ENCODE measurements at regions not wholly inside any gene's neighbourhood (a gene's known extent, or its start where the extent isn't known, plus 50 kb on each side); places are given as distances from the start of the nearest gene placed in this dataset.

DNA sequence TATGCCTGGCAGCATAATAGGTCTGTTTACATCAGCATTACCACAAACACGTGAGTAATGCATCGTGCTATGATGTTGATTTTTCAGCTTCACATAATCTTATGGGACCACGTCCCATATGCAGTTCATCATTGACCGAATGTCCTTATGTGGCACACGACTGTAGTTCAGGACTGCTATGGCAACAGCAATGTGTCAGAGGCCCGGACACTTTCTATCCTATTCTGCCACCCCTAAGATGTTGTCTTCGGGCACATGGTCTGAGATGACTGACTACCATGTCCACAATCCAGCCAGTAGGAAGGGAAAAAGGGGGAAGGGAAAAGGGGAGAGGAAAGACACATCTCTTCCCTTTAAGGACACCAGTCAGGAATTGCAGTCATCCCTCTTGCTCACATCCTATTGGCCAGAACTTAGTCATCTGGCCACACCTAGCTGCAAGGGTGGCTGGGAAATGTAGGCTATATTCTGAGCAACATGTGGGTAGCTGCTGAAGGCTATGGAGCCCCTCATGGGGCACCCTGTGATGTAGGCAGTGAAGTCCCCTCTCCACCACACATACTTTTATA lies 196.0 kb upstream of the RBPJ start:
- H3K4me3 ChIP-seq (ENCODE audit: control insufficient read depth, low read depth, low read length): peak overlapping the region; percentile 25
- no peak for DNase-seq (ENCODE audit: low read depth)
- TF ChIP-seq, protein P1, sequence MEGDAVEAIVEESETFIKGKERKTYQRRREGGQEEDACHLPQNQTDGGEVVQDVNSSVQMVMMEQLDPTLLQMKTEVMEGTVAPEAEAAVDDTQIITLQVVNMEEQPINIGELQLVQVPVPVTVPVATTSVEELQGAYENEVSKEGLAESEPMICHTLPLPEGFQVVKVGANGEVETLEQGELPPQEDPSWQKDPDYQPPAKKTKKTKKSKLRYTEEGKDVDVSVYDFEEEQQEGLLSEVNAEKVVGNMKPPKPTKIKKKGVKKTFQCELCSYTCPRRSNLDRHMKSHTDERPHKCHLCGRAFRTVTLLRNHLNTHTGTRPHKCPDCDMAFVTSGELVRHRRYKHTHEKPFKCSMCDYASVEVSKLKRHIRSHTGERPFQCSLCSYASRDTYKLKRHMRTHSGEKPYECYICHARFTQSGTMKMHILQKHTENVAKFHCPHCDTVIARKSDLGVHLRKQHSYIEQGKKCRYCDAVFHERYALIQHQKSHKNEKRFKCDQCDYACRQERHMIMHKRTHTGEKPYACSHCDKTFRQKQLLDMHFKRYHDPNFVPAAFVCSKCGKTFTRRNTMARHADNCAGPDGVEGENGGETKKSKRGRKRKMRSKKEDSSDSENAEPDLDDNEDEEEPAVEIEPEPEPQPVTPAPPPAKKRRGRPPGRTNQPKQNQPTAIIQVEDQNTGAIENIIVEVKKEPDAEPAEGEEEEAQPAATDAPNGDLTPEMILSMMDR (IDR thresholded peaks at IDR 0.05; ENCODE audit: control insufficient read depth, insufficient read depth, low read depth, low read length, missing control alignments): no peak

DNA sequence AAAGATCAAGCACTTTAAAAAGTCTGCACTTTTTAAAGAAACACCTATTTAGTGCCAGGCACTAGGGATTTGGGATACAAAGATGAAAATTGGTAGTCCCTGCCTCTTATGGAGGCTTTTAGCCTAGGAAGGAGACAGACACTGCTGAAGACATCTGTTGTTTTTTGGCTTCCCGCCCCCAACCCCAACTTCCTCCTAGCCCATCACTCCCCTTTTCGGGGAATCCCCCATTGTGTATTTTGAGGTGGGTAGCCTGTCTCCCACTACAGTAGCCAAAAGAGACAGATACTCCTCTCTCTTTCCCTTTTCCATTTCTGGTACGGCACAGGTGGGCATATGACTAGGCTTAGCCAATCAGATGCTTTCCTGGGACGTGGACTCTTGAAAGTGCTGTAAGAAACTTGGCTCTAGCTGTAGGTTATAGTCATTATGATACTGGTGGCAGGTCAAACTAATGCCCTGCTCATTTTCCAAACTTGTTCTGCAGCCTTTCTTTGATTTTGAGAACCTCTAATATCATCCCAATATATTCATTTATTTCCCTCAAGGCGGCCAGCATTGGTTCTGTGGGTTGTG lies 194.6 kb upstream of the RBPJ start:
- H3K4me3 ChIP-seq (ENCODE audit: control insufficient read depth, low read depth, low read length): no peak overlapping the region
- DNase-seq (ENCODE audit: low read depth): no peak
- TF ChIP-seq, protein P1 (IDR thresholded peaks at IDR 0.05; ENCODE audit: control insufficient read depth, insufficient read depth, low read depth, low read length, missing control alignments): no peak

DNA sequence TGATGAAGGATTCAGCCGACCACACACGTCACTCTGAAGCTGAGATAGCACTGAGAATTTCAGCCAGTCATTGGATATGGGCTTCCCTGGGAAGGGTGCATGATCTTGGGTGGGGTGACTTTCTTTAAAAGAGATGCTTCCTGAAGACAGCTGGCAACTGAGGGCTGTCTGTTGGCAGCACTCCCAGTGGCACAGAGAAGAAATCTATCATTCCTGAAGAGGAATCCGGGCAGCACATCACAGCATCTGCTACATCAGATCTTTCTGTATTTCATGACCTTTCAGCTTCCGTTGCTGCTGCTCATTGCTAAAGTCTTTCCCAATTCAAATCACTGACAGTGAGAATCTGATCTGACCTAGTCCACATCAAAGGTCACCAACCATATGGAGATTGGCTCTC lies 193.8 kb upstream of the RBPJ start:
- TF ChIP-seq, protein P1 (IDR thresholded peaks at IDR 0.05; ENCODE audit: control insufficient read depth, insufficient read depth, low read depth, low read length, missing control alignments): no peak
- no peak for DNase-seq (ENCODE audit: low read depth)
- no peak overlapping the region for H3K4me3 ChIP-seq (ENCODE audit: control insufficient read depth, low read depth, low read length)

DNA sequence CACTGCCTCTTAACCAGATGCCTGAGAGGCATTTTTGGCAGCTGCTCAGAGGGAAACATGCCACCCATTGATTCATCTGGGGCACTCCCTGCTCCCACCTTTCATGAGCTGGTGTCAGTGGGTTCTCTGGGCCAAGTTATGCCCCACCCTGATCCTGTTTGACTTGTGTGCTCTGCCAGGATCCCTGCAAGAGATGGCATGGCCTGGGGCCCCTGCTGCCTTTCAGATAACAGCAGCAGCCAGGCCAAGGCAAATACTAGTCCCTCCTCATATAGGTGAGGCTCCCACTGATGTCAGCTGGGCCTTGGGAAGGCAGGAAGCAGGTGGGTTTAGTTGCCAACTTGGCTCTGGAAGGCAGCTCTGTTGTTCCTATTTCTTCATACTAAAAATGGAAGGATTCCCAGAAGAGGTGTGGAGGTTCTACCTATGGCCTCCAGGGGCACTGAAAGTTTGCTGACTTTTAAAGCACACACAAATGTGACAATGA lies 192.9 kb upstream of the RBPJ start:
- TF ChIP-seq, protein P1 (IDR thresholded peaks at IDR 0.05; ENCODE audit: control insufficient read depth, insufficient read depth, low read depth, low read length, missing control alignments): no peak
- no peak overlapping the region for H3K4me3 ChIP-seq (ENCODE audit: control insufficient read depth, low read depth, low read length)
- no peak for DNase-seq (ENCODE audit: low read depth)

DNA sequence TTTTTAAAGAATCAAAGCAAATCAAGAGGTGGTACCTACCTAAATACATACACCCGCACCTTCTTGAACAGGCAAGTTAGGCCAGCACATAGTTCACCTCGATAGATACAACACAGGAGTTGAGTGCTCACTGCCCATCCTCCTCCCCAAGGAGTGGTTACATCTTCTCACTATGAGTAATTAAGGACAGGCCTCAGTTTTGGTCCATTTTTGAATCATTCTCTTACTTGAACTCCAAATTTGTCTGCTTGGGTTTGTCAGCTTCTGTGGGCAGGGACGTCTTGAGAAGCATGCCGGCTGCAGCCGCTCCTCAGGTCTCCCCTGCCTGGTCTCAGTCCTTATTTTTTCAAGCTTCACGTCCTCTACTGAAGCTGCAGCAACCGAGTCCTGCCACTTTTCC lies 190.6 kb upstream of the RBPJ start:
- H3K4me3 ChIP-seq (ENCODE audit: control insufficient read depth, low read depth, low read length): no peak overlapping the region

DNA sequence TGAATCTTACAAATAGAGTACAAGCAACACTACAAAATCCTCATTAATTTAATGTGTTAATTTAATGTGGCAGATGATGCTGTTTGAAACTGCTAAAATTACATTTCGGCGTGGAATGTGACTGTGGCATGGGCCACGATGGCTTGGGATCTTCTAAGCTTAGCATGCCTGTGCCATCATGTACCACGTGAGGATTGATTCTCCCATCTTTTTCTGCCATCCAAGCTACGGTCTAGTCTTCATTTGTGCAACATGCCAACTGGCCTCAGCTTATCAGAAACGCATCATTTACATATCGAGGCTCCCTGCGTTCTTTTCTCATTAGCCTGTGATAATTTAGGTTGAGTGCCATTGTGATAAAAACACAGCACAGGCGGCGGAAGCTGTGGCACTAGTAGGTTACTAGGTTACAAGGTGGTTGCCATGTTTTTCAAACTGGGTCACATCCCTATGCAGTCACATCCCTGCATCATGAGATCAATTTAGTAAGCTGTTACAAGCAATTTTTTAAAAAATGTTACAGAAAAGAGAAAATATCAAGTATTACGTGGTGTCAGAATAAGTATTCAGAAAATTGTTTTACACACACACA lies 189.9 kb upstream of the RBPJ start:
- TF ChIP-seq, protein P1 (IDR thresholded peaks at IDR 0.05; ENCODE audit: control insufficient read depth, insufficient read depth, low read depth, low read length, missing control alignments): no peak
- H3K4me3 ChIP-seq (ENCODE audit: control insufficient read depth, low read depth, low read length): no peak overlapping the region

More for the DNA sequence above, 190.6 kb upstream of the RBPJ start:
- no peak for DNase-seq (ENCODE audit: low read depth)
- TF ChIP-seq, protein P1 (IDR thresholded peaks at IDR 0.05; ENCODE audit: control insufficient read depth, insufficient read depth, low read depth, low read length, missing control alignments): no peak

More for the DNA sequence above, 189.9 kb upstream of the RBPJ start:
- DNase-seq (ENCODE audit: low read depth): no peak

Data from AG09309 (cell line).